ENCODE measurements at regions not wholly inside any gene's neighbourhood (a gene's known extent, or its start where the extent isn't known, plus 50 kb on each side); places are given as distances from the start of the nearest gene placed in this dataset.

DNA sequence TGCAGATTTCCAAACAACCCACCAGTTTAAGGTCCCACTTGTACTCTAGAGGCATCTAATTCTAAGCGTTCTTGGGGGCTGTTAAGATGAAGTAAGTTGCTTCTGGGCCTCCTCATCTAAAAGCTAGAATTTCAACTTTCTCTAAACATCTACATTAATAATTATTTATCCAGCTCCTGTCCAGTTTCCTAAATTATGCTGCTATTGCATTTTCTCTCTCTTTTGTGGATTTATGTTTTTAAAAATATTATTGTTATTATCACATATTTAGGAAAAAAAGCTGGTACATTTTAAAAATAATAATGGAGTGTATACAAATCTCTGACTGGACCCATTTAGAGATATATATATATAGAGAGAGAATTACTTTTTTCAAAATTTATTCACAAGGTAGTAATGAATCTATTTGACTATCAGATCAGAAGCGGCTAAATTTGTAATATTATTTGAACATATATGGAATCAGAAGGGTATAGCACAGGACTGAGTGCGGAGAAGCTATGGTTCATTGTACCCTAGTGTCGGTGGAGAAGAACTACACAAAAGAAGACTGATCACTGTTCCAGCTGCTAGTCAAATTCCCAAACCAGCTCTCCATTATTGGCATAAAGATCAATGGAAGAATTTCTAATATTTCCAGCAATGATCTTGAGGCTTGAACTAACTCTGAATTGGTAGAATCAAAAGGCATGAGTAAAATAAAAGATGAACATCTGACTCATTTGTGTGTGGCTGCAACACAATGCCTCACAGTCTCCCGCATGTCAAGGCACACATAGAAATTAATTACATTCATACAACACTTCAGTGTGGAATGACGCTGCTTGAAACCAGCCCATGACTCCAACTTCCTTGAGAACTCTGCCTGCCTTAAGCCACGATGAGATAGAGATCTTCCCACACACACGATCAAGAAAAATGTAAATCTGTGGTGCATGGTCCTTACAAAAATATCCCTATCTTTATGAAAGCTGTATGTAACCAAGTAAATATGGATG is 433.4 kb upstream of the OR4E1 start:
- H2BK5ac ChIP-seq (ENCODE audit: low read depth, low read length), result no peak overlapping the region
- no peak overlapping the region for H3K14ac ChIP-seq (ENCODE audit: insufficient read length)
- no peak overlapping the region for H4K8ac ChIP-seq (ENCODE audit: extremely low read depth, insufficient read depth, low read length)
- no peak overlapping the region for H3K27ac ChIP-seq (ENCODE audit: low read depth, low read length)
- CTCF ChIA-PET (ENCODE audit: partially characterized antibody), result interaction anchor here (0.7 to 2.7 kb wide), 23 partner anchors 9 to 272 kb away, joined by 3 to 12 read pairs (median 4); no protein-coding TSS in a partner anchor
- no peak overlapping the region for H4K91ac ChIP-seq (replicated peaks; ENCODE audit: insufficient read length, low read length)
- WGBS, 2 experiments (ENCODE audit: extremely low coverage in 1 of 2, insufficient coverage in 1 of 2, insufficient read length in 1 of 2, insufficient replicate concordance in 2 of 2, low coverage in 1 of 2, low lambda C conversion rate in 2 of 2, missing lambda C conversion rate in 1 of 2), result 90% methylated on average over 8 of the region's 8 CpGs; no CpG with 5 or more reads in 1 of the 2 experiments
- H2AFZ ChIP-seq (ENCODE audit: low read length), result no peak overlapping the region
- no peak for DNase-seq (ENCODE audit: low read depth in 1 of 2, low spot score in 2 of 2)
- no peaks in the 10 kb centered on the region for H3K23me2 ChIP-seq (ENCODE audit: low read depth, low read length)
- H2BK120ac ChIP-seq (replicated peaks; ENCODE audit: low read depth, low read length), result no peak overlapping the region
- H2AK5ac ChIP-seq (ENCODE audit: low read depth, low read length), result no peak overlapping the region
- H4K5ac ChIP-seq (ENCODE audit: insufficient read length, low read depth, low read length), result no peak overlapping the region
- H2BK20ac ChIP-seq (ENCODE audit: low read length), result no peak overlapping the region
- H3K36me3 ChIP-seq (ENCODE audit: control insufficient read depth in 2 of 4, insufficient read depth in 4 of 4, low read length in 3 of 4), result no peaks in the 10 kb centered on the region
- H2BK15ac ChIP-seq (ENCODE audit: low read length), result no peak overlapping the region
- H3K4me1 ChIP-seq (replicated peaks in 1 of 4; ENCODE audit: control insufficient read depth in 3 of 4, insufficient read depth in 4 of 4, low read length in 3 of 4), result no peaks in the 10 kb centered on the region
- no peak overlapping the region for H2BK12ac ChIP-seq (ENCODE audit: low read depth, low read length)
- H4K20me1 ChIP-seq (replicated peaks in 1 of 2; ENCODE audit: control insufficient read depth in 1 of 2, insufficient read depth in 2 of 2, low read length in 2 of 2), result no peaks in the 10 kb centered on the region
- POLR2A ChIA-PET (ENCODE audit: partially characterized antibody), result no interaction called here
- no peak overlapping the region for H3K4me3 ChIP-seq (ENCODE audit: extremely low read depth in 1 of 4, insufficient read depth in 2 of 4, low read depth in 3 of 4, low read length in 4 of 4)
- no peaks in the 10 kb centered on the region for H3K79me2 ChIP-seq (ENCODE audit: control insufficient read depth in 1 of 2, insufficient read depth in 2 of 2, low read length in 2 of 2)
- no peaks in the 10 kb centered on the region for H3K79me1 ChIP-seq (ENCODE audit: low read depth, low read length)
- H3K18ac ChIP-seq (ENCODE audit: extremely low read depth, low read length), result no peak overlapping the region
- no peak overlapping the region for H3K9ac ChIP-seq (replicated peaks in 1 of 4; ENCODE audit: extremely low read depth in 1 of 4, low read depth in 3 of 4, low read length in 3 of 4)
- no peaks in the 10 kb centered on the region for H3K9me3 ChIP-seq (ENCODE audit: insufficient read depth in 2 of 2, low read depth in 1 of 2, low read length in 1 of 2)
- no peak overlapping the region for H3K4ac ChIP-seq (replicated peaks; ENCODE audit: insufficient read length, low read depth, low read length)
- no peak overlapping the region for H3K4me2 ChIP-seq (ENCODE audit: insufficient read depth in 1 of 2, low read depth in 2 of 2, low read length in 2 of 2)
- no peak for TF ChIP-seq RNF2 (IDR thresholded peaks at IDR 0.05; ENCODE audit: borderline replicate concordance, low read depth, low read length, missing control alignments, poor library complexity, severe bottlenecking)
- H3K56ac ChIP-seq (replicated peaks; ENCODE audit: insufficient read length, low read depth, low read length), result no peak overlapping the region
- no peak overlapping the region for H3K23ac ChIP-seq (ENCODE audit: insufficient read length)
- no peak for FAIRE-seq
- H3K27me3 ChIP-seq (replicated peaks in 1 of 4; ENCODE audit: control insufficient read depth in 3 of 4, extremely low read depth in 1 of 4, insufficient read depth in 3 of 4, low read length in 3 of 4), result no peaks in the 10 kb centered on the region
